ENCODE measurements at regions not wholly inside any gene's neighbourhood (a gene's known extent, or its start where the extent isn't known, plus 50 kb on each side); places are given as distances from the start of the nearest gene placed in this dataset.
"Not testable (repeated sequence)": the region's sequence is repeated elsewhere in the genome, so short reads cannot be mapped to it uniquely, and the experiment has no call there.

- DNase-seq: no peak
These were observed 437.3 kb upstream of the ADAMTSL1 start for GRCh38 chr9:18036422-18037187.

DNA sequence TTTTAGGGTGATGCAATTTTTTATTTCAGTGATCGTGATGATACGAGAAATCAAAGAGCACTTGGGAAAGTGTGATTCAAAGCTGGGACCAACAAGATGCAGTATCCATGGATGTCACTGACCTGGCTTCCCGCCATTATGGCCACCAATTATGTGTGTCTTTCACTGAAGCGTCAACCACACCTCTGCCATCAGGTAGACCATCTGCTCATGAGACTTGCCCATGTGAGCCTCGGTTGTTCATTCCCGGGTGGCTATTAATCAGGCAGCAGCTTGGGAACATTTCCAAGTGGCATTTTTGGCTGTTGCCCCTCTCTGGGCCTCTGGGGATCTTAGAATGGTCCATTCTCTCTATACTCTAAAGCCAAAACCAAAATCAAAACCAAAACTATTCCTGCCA is 436.0 kb upstream of the ADAMTSL1 start:
- DNase-seq: no peak

DNA sequence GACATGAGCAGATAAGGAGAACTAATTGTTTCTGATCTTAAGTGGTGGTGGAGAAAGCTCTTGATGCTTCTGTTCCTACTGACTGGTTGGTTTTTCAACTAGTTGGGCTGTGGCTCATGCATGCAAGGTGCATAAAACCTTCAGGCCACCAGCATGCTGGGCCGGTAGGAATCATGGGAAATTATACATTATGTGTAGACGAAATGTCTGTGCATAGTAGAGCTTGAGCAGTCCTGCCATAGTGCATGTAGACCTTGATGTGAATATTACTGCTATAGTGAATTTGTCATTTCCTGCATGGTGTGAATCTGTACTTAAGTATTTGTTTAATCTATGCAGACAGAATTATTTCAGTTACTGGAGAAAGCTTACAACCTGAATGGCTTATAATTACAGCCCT is 433.6 kb upstream of the ADAMTSL1 start:
- no peak for DNase-seq

DNA sequence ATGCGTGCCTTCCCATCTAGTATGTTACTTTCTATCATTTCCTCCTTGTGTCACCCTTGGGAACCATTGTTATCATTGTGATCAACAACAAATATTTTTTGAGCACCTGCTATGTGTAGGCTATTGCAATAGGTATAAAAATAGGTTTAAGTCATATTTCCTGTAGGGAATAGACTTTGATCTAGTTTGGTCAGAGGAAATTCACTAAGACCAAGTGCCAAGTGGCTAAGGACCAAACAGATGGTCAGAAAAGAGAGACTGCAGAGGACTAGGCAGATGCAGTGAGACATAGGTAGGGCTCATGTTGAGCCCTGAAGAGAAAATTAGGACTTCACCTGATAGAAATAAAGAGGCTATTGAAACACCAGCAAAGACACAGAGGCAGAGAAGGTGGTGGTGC is 430.0 kb upstream of the ADAMTSL1 start:
- no peak for DNase-seq

- no peak for DNase-seq
These were observed 428.6 kb upstream of the ADAMTSL1 start for GRCh38 chr9:18045326-18045725.

DNA sequence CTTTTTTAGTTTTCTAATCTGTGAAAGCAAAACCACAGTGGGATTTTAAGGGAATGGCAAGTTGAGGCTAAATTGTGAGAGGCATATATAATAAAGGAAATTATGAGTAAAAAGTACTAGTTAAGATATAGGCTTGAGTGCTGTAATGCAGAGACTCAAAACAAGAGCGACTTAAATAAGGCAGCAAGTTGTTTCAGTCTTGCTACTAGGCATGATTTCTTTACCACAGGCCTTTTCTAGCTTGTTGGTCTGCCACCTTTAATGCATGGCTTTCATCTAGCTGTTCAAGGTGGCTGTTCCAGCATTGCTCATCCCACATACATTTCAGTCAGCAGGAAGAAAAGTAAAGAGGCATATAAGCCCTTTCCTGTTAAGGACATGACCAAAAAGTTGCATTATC is 427.9 kb upstream of the ADAMTSL1 start:
- DNase-seq: no peak

- DNase-seq: no peak
These were observed 422.3 kb upstream of the ADAMTSL1 start for GRCh38 chr9:18051638-18052037.

DNA sequence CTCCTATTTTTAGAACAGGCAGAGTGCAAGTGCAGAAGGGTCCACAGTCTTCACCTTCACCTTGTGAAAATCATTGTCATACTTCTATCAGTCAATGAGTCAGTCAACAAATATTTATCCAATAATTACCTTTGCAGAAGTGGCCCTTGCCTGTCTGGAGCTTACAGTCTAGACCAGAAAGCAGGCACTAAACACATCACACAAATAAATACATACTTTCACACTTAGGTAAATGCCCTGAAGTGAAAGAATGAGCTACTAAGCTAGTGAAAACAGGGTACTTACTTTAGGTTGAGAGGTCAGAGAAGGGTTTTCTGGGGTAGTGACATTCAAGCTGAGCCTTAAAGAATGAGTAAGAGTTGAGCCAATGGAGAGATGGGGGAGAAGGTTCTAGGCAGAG is 421.9 kb upstream of the ADAMTSL1 start:
- DNase-seq: no peak

- DNase-seq: no peak
These were observed 417.5 kb upstream of the ADAMTSL1 start for GRCh38 chr9:18056269-18056992.

- DNase-seq: no peak
These were observed 417.0 kb upstream of the ADAMTSL1 start for GRCh38 chr9:18056993-18057369.

DNA sequence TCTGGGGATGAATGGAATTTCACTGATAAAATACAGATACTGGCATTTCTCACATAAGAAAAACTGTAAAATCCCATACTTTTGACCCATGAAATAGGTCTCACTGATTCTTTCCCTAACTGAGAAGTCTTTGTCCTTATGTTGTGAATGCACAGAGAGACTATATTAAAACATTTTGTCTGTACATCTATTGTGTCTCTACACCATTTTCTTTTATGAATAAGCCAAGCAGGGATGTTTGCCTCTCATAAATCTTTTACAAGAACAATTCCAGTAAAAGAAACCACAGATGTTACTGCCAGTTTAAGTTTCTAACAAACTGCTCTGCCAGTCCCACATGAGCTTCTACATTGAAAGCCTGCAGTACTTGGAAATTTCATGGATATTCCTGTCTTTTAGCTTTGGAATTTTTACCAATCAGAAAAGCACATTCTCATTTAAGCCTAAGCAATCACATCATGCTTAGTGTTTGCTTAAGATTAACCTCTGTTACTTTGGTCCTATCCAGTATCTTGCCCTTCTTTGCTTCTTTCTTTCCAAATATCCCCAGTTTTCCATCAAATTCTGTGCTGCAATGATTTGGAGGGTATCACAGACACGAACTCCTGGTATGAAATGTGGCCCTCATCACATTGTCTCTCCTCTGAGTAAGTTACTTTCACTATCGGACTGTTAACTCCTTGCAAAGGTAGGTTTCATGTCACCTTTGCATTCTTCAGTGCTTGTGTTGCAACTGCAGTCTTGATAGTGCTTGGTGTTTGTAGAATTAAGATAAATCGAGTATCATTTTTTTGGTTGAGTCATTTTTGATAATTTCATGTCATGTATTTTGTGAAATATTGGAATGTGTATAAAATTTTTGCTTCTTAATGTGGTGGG is 415.1 kb upstream of the ADAMTSL1 start:
- DNase-seq: no peak

DNA sequence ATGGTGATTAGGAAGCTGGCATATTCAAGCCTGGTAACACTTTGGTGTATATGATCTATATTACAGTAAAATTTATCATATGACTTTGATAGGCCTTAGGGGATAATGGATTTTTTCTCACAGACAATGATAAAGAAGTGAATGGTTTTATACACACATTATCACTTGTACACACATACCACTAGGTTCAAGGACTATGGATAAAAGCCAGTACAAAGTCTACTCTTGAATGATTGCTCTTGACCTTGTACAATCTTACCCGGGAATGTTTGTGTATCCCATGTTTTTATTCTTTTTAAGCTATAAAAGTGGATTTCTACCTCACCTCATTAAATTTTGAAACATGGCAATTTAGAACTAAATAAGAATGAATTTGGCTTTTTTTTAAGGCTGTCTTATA is 414.5 kb upstream of the ADAMTSL1 start:
- no peak for DNase-seq

DNA sequence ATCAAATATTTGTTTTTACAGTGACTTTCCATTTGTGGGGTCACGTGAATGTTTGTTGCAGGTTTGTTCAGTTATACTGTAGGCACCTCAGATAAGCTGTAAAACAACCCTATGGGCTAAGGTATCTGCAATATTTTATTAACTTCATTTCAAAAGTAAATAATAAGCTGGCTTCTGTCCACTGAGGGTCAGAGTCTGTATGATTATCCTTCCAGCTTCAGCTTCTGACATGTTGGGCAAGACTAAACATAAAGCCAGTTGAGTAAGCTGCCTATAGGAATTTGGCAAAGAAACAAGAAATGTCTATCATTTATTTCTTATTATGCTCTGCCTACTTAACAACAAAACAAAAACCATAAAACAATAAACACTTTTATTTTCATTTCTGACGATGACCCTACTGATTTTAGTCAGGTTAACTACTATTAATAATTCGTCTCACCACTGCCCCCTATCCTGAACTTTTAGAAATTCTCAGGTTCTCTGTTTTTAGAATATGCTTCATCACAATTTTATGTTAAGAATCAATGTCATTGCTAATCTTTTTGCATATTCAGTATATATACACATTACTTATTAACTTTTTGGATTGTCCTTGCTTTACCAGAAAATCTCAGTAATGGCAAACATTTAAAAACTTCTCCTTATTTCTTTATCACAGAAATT is 413.6 kb upstream of the ADAMTSL1 start:
- DNase-seq: no peak

GRCh38 chr9:18061332-18061731 is 412.6 kb upstream of the ADAMTSL1 start:
- DNase-seq: no peak

DNA sequence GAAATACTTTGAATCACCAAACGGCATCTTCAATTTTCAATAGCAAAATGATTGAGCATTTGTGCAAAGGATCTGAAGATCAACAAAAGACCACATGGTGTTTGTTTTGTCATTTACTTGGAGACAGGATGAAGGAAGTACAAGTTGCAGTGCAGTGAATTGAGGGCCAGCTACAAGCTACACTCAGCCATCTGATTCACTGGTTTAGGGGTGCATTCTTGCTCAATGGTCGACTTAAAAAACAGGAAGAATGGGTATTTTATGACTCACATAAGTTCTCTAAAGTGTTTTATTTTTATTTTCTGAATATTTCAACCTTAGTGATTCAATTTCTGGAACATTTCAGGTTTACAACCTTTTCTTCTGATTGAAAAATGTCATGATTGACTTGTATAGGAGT is 412.1 kb upstream of the ADAMTSL1 start:
- DNase-seq: no peak

DNA sequence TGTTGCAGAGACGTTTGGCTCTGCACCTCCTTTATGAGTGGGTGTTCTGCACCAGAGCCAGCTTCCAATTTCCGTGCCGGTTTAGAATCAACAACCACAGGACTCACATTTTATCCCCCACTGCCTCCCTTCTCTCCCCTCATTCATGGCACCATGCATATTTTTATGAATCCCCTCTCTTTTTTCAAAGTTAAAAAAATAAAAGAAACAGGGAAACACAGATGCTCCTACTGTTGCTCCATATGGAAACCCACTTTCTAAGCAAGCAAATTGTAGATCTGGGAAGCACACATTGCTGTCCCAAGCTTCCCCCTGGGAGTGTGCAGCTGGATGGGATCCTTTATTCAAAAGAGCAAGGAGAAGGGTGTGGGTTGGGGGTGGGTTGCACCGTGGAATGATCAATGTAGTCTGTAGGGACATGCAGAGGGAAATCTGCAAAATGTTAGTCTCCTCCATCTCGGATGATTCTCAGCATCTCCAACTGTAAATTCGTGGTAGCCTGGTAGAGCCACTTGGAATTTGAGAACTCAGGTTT is 410.0 kb upstream of the ADAMTSL1 start:
- no peak for DNase-seq

- not testable (repeated sequence) for DNase-seq
These were observed 407.3 kb upstream of the ADAMTSL1 start for GRCh38 chr9:18066608-18067007.

DNA sequence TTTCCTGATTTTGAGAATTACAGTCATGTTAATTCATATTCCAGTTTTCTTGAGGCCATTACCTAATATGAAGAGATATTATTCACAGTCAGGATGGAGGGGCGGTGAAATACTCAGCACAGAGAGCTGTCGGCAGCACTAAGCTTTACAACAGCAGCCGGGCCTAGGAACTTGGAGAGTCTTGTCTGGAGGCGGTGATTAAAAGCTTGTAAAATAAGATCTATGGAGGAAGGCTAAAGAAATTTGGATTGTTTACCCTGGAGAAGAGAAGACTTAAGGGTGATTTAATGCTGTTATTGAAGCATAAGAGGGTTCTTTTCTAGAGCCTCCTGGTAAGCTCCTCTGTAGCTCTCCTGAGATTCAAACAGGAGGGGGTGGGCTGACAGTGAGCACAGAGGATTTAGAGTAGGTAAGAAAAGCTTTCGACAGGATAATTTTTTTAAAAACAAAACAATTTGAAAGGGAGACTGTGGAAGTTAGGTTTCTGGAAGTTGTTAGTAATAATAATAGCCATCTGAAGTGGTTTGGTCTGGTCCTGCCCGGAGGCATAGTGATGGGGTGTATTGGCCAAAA is 406.3 kb upstream of the ADAMTSL1 start:
- DNase-seq: no peak

DNA sequence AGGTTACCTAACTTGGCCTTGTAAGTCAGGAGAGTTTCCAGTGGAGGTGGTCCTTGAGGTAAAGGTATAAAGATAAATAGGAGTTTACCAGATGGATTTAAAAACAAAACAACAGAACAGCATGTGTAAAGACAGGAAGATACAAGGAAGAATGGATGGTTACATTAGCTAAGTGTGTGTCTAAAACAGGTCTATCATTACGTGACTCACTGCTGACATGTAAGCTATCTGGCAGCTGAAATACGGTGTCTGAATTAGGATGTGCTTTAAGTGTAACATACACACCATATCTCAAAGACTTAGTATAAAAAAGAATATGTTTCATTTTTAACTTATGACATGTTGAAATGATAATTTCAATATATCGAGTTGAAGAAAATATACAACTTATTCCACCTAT is 405.1 kb upstream of the ADAMTSL1 start:
- no peak for DNase-seq

DNA sequence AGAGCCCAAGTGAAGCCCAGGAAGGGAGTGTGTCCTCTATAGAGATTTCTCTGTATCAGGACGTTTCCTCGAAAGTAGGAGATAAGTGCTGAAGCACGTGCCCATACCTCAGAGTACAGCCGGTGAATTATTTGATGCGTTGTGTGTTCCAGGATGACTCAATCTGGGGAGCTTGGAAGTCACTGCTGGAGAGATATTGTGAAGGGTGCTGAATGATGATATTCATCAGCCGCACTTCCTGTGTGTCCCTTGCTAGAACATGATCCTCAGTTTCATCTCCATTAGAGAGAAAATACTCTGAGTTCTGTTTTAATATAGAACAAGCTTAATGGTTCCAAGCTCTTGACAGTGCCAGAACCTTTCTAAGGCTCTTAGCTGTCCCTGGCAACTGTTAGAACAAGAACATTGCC is 402.3 kb upstream of the ADAMTSL1 start:
- no peak for DNase-seq

GRCh38 chr9:18073002-18073401 is 401.0 kb upstream of the ADAMTSL1 start:
- DNase-seq: no peak

DNA sequence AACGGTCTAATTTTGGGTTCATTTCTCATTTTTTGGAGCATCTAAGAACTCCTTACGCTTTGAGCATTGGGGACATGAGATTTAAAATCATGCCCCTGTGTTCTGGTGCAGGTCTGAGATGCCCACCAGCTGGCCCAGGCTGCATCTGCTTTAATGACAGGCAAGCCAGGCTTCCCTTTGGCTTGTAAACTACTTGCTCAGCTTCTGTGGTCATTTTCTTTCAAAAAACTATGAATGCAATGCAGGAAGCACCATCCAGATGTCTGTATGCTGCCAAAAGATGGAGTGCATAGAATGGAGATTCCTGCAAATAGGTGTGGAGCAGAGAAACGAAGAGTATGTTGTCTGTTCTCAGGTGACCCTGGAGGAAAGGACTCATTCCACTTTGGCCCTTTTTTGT is 399.9 kb upstream of the ADAMTSL1 start:
- no peak for DNase-seq

Measured in effector CD8-positive, alpha-beta T cell (primary cell).